A673 (cell line): ENCODE measurements at regions not wholly inside any gene's neighbourhood (a gene's known extent, or its start where the extent isn't known, plus 50 kb on each side); places are given as distances from the start of the nearest gene placed in this dataset.

Source experiments
- BruUV-seq: library from RNA; stranded (reverse); fragments of 400-500 nt; replicated peaks from 2 replicates; lab custom pipeline; 2021; lab: Mats Ljungman, UMichigan
- CTCF ChIA-PET: fragments of 300-600 bp; sonication (Branson Sonifier 250); formaldehyde crosslinking; loops from one replicate; lab custom pipeline; 2022; ENCODE audit warnings: antibody characterized with exemption; lab: Charles Lee
- POLR2A ChIA-PET: fragments of 300-600 bp; sonication (Branson Sonifier 250); formaldehyde crosslinking; loops from one replicate; lab custom pipeline; 2022; ENCODE audit warnings: antibody characterized with exemption; ENCODE audit not compliant: low non-redundant PET; lab: Charles Lee
- DNase-seq: peaks from one replicate; pipeline ENCODE4 v3.0.0-alpha.2; 2015; ENCODE audit warnings: low spot score
- H3K27ac ChIP-seq: fragments of 200-600 bp; sonication (generic); 2 replicates; pipeline ENCODE4 v1.5.1; 2016; ENCODE audit warnings: mixed run types, low read depth, mild to moderate bottlenecking, mixed read lengths, antibody characterized with exemption, low read length; ENCODE audit not compliant: poor library complexity, severe bottlenecking
- H3K27me3 ChIP-seq: fragments of 200-600 bp; sonication (generic); replicated peaks from 2 replicates; pipeline ENCODE4 v1.6.1; 2017; ENCODE audit warnings: mixed run types, low read depth, mild to moderate bottlenecking, mixed read lengths, antibody characterized with exemption, low read length; ENCODE audit not compliant: insufficient read depth, poor library complexity
- H3K36me3 ChIP-seq: fragments of 200-600 bp; sonication (generic); 2 replicates; pipeline ENCODE4 v1.6.1; 2016; ENCODE audit warnings: mixed run types, mild to moderate bottlenecking, mixed read lengths, antibody characterized with exemption, low read length; ENCODE audit not compliant: insufficient read depth, poor library complexity, severe bottlenecking
- H3K4me1 ChIP-seq: fragments of 200-600 bp; sonication (generic); 2 replicates; pipeline ENCODE4 v1.6.1; 2017; ENCODE audit warnings: mixed run types, mild to moderate bottlenecking, mixed read lengths, antibody characterized with exemption, low read length; ENCODE audit not compliant: insufficient read depth, poor library complexity, severe bottlenecking
- H3K4me3 ChIP-seq: fragments of 200-600 bp; sonication (generic); 2 replicates; pipeline ENCODE4 v1.5.1; 2016; ENCODE audit warnings: low read depth, mixed run types, mild to moderate bottlenecking, mixed read lengths, low read length; ENCODE audit not compliant: poor library complexity, severe bottlenecking
- H3K9me3 ChIP-seq: fragments of 200-600 bp; sonication (generic); 2 replicates; pipeline ENCODE4 v1.6.1; 2016; ENCODE audit warnings: mixed run types, low read depth, mild to moderate bottlenecking, mixed read lengths, antibody characterized with exemption, low read length; ENCODE audit not compliant: poor library complexity, severe bottlenecking
- CTCF ChIP-seq: fragments of 300-800, 200-600 bp; sonication (generic); conservative IDR thresholded peaks from 2 replicates; pipeline ENCODE4 v1.5.1; 2017; ENCODE audit warnings: low read depth, mild to moderate bottlenecking, antibody characterized with exemption, low read length, moderate library complexity, mixed read lengths
- EZH2 ChIP-seq: fragments of 200-600 bp; sonication (generic); IDR thresholded peaks from 2 replicates; pipeline ENCODE4 v1.6.1; 2017; ENCODE audit warnings: borderline replicate concordance, low read depth, mild to moderate bottlenecking, mixed read lengths, antibody characterized with exemption, low read length; ENCODE audit not compliant: poor library complexity, severe bottlenecking
- intact Hi-C: fragments of 100-400 bp; cut with micrococcal nuclease; formaldehyde crosslinking; loops from one replicate; pipeline ENCODE4 v1.10.0; 2022; ENCODE audit not compliant: unreplicated experiment

- Histone ChIP-seq H3K27me3 (no peaks in the 10 kb centered on the region), H3K9me3 (no peaks in the 10 kb centered on the region), H3K27ac (no peak overlapping the region), H3K4me1 (no peaks in the 10 kb centered on the region), H3K4me3 (no peak overlapping the region), H3K36me3 (no peaks in the 10 kb centered on the region)
- intact Hi-C loops: no loop called here
- TF ChIP-seq EZH2 (no peak), CTCF (no peak)
- BruUV-seq: no TSS peak
- POLR2A ChIA-PET: no interaction called here
- DNase-seq: no peak
- CTCF ChIA-PET: no interaction called here
Observed at GRCh38 chr1:216914974-216915373, 191.7 kb upstream of the ESRRG start.

GRCh38 chr1:216913976-216914375, 190.7 kb upstream of the ESRRG start:
- intact Hi-C loops: no loop called here
- Histone ChIP-seq H3K27ac (no peak overlapping the region), H3K36me3 (no peaks in the 10 kb centered on the region), H3K4me1 (no peaks in the 10 kb centered on the region), H3K27me3 (no peaks in the 10 kb centered on the region), H3K9me3 (no peaks in the 10 kb centered on the region), H3K4me3 (no peak overlapping the region)
- no TSS peak for BruUV-seq
- TF ChIP-seq CTCF: no peak
- TF ChIP-seq EZH2: no peak
- ChIA-PET POLR2A (no interaction called here), CTCF (no interaction called here)
- no peak for DNase-seq

GRCh38 chr1:216910081-216910840, 187.0 kb upstream of the ESRRG start:
- Histone ChIP-seq H3K9me3 (no peaks in the 10 kb centered on the region), H3K4me1 (no peaks in the 10 kb centered on the region), H3K4me3 (no peak overlapping the region), H3K36me3 (no peaks in the 10 kb centered on the region), H3K27me3 (no peaks in the 10 kb centered on the region), H3K27ac (no peak overlapping the region)
- no TSS peak for BruUV-seq
- TF ChIP-seq EZH2 (no peak), CTCF (no peak)
- POLR2A ChIA-PET: no interaction called here
- no peak for DNase-seq
- CTCF ChIA-PET: no interaction called here
- intact Hi-C loops: no loop called here
